GM19023 (cell line): ENCODE measurements at regions not wholly inside any gene's neighbourhood (a gene's known extent, or its start where the extent isn't known, plus 50 kb on each side); places are given as distances from the start of the nearest gene placed in this dataset.

ENCODE experiments used
- ATAC-seq: cut with Tn5 transposase; IDR thresholded peaks from one replicate; pipeline ENCODE4 v1.9.1; 2021; ENCODE audit warnings: mild to moderate bottlenecking, moderate library complexity; ENCODE audit not compliant: unreplicated experiment

DNA sequence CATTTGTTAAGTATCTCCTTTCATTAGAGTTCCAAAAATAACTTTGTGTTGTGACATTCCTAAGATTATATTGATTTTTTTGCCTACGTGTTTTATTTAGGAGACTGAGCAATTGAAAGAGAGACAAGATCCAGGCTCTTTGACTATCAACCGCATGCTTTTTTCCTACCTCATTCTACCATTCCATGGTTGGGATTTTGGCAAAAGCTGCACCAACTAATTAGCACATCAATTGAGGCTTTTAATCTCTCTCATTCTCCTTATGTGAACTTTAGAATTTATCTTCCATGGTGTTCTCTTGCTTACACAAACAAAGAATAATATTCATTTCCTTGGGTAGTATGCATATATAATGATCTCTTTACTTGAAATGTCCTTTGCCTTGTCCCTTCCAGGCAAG is 338.7 kb upstream of the SMC2 start:
- ATAC-seq = no peak

DNA sequence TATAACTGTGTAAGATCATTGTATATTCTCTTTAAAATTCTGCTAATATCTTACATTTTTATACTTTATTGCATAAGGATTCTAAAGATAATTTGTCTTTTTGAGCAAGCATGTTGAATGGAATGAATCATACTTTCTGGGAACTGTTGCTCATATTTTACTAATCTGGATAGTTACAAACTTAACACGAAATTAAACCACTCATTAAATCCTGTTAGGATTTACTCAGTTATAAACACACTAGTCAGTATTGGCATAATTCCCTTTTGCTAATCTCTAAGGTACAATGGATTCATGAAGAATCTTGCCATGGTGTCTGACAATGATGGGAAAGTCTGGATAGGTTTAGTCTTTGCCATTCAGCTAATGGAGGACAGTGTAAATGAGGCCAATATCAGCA is 338.1 kb upstream of the SMC2 start:
- no peak for ATAC-seq

DNA sequence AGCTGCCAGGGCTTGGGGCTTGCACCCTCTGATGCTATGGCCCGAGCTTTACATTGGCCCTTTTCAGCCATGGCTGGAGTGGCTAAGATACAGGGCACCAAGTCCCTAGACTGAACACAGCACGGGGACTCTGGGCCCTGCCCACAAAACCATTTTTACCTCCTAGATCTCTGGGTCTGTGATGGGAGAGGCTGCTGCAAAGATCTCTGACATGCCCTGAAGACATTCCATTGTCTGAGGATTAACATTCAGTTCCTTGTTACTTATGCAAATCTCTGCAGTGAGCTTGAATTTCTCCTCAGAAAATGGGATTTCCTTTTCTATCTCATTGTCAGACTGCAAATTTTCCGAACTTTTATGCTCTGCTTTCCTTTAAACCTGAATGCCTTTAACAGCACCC is 337.0 kb upstream of the SMC2 start:
- ATAC-seq = no peak

DNA sequence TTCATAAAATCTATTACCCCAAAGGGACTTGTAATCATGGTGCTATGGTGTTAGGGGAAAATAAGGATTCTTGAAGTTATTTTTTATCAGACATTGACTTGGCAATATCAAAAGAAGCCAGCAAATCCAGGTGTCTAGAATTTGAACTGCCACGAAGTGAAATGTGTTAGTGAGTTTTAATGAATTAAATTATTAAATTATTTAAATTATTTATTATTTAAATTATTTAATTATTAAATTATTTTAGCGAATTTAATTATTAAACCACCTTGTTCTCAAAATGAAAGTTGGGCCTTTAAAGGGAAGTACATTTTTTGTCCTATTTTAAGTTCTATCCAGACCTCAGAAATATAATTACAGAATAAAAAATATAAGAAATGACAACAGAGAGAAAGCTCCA is 332.6 kb upstream of the SMC2 start:
- ATAC-seq = no peak

DNA sequence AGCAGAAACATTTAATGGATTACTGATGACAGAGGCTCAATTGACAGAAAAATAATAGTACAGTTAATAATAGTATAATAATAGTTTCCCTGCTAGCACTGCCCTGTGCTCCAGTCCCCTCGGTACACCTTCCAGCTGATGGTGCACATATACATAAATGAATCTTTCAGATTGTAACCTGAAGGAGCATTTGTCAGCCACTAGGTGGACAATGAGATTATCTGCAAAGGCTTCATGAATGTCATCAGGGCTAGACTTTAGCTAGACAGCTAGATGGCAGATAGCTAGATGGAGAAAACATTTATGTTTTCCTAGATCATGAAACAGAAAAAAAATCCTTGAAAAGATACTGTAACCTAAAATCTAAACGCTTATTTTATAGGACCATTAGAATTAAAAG is 304.4 kb upstream of the SMC2 start:
- peak; percentile 86 for ATAC-seq

DNA sequence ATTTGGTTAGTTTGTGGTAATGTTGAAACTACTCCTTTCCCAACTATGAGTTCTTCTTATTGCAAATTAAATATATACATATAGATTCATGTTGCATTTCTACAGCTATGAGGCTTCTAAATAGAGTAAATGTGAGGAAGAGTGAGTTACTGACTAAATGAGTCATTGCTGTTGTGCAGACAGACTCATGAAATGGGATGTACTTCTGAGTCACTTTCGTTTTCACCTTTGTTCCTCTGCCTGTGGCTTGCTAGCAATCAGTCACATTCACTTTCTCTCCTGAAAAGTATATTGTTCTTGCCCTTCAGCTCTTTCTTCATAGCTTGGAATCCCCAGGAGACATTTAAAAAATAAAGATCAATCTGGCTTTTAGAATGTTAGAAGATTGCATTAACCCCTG is 295.5 kb upstream of the SMC2 start:
- peak; percentile 99 for ATAC-seq

DNA sequence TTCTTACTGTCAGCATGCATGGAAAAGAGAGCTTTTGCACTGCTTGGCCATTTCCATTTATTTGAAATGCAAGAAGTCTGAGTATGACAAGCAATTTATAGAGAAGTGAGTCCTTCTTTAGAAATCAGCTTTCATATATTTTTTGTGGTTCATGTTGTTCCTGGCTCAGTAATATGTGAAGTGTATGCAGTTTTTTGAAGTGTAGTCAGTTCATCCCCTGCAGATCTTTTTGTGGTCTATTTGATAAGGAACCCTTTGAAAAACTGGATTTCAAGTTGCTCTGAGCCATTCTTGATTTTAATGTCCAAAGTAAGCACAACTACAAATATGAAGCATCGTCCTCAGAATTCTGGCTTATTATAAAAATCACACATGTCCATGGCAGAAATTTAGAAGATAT is 294.1 kb upstream of the SMC2 start:
- no peak for ATAC-seq

DNA sequence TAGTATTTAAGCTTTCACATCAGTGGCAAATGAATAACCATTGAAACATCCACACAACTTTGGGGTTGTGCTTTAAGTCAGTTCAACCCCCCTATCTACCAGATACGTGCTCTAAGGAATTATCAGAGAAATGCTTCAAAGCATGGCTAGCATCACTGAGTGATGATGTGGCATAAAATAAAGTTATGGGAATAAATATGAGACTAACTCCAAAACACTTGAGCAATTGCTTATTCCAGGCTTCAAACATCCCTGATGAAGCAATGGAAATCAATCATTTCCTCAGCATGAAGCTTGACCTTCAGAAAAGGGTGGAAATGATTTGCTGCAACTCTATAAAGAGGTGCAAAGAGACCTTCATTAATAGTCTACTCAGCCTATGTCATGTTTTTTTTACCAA is 292.0 kb upstream of the SMC2 start:
- ATAC-seq = no peak

DNA sequence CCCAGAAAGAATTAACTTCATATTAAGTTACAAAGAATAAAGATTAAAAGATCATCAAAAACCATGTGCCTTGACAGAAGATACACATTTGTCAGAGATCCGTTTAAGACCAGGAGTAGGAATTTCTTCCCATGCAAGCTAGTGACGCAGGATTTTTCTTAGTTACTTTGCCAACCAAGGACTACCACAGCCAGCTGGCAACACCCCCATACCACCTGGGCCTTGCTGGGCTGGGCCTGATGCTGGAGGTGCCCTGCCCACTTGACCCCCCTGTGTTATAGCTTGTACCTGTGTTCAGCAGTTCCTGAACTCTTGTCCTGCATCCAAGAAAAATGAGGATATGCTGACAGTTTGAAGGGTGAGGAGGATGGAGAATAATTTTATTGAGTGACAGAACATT is 290.9 kb upstream of the SMC2 start:
- no peak for ATAC-seq

DNA sequence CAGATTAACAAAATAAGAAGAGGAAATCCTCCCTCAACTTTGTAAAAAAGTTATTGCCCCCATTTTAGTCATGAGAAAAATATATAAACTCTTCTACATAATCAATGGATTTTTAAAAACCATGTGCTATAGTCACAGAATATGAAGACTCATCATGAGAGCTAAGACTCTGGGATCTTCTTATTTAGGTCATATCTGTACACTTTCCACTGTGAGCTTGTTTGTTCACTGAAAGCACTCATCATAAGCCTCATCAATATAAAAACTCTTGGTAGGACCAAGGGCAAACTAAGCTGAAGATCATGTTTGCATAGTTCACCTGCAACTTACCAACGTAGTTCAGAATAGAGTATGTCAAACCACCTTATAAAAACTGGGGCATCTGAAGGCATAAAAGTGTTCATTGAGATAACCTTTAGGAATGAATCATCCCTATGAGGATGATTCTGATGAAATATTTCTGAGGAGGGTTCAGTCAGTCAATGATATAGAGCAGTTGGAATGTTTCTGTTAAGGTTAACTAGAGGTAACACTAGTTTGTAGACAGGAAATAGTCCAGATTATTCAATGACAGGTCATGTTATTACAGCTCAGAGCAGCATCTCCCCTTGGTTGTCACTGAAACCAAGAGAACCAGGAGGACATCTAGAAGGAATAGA is 289.9 kb upstream of the SMC2 start:
- no peak for ATAC-seq

DNA sequence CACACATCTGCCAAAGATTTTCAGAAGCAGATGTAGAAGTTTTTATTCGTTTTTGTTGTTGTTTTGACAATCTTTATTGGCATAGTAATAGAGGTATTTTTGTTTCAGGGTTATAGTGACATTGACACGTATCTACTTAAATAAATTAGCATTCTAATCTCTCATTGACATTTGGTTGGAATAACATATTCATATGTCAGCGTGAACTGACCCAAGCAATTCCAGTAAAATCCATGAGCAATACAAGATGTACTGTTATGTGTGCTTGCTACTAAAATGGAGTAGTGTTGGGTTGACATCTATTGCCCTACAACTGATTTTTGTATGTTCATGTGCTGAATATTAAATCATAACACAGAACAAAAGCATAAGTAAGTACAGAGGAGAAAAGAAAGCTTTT is 284.4 kb upstream of the SMC2 start:
- ATAC-seq = no peak

DNA sequence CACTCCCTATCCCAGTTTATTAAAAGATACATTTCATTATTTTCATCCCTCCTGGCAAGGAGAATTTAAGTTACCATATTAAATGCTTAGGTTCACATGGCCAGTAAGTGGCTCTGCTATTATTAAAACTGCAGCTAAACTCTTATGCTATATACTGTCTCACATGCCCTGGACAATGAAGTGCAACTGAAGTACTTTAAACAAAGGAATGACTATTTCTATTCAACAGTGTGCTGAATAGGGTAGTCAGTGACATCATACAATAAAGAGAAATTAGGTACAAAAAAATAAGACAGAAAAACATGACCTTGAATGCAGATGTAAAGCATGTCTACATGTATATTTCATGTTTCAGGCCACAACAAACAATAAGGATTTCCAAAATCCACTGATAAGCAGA is 282.6 kb upstream of the SMC2 start:
- ATAC-seq = no peak

DNA sequence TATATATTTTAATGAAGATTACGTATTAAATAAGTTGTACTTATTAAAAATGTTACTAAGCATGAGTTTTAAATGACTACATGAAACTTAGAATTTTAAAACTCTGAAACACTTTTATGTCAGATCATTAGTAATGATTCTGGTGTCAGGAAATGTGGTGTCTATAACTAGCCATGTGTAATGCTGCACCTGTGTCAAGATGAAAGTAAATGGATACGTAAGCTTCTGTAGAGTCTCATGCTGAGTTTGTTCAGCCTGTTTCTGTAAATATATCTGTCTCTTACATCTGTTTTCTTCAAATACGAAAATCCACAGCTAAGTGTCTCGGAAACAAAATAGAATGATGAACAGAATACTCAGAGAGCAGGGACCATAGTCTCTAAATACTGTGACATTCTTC is 278.0 kb upstream of the SMC2 start:
- ATAC-seq = no peak

DNA sequence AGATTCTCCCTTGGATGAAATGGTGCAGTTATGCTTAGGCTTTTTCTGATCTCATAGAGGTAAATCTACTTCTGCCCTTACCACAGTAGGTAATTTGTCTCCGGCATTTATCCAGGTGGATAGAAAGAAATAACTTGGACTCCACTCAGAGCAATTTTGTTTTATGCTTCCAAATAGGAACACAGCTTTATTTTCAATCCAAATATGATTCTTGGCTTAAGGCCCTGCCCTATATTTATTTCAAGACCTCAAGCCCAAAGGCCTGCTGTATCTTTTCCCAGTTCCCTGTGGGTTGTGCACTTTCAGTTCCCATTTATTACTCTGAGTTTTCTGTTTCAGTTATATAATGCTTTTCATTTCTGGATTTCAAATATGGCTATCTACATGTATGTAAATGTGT is 274.2 kb upstream of the SMC2 start:
- no peak for ATAC-seq

DNA sequence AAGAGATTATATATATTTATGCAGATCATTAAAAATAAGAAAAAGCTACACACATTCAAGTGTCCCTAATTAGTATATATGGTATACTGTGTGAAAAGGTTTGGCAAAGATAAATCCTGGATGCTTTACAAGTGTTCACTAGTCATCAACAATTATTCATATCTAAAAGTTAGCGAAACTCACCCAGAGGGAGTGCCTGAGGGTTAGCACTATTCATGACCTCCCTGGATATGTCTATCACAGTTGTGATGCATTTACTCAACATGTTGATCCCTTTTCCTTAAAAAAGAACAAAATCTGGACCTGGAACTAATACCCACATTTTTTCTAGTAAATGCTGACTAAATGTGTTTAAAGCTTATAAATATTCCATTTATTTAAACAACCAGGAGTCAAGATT is 273.0 kb upstream of the SMC2 start:
- ATAC-seq = no peak

DNA sequence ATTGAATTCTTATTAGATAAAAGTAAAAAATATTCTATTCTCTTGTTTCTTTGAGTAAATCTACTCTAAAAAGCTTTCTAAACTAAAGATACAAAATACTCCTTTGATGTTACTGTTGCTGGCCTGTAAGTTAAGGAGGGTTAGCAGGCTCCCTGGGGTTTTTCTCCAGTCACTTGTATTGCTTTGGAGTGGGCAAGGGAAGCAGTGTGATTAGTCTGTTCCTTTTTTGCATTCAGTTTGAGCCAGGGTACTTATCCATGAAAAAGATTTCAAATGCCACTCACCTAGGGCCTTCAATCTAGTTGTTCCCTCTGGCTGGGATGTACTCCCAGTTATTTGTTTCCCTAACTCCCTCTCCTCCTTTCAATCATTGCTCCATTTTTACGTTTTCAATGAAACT is 256.2 kb upstream of the SMC2 start:
- no peak for ATAC-seq

DNA sequence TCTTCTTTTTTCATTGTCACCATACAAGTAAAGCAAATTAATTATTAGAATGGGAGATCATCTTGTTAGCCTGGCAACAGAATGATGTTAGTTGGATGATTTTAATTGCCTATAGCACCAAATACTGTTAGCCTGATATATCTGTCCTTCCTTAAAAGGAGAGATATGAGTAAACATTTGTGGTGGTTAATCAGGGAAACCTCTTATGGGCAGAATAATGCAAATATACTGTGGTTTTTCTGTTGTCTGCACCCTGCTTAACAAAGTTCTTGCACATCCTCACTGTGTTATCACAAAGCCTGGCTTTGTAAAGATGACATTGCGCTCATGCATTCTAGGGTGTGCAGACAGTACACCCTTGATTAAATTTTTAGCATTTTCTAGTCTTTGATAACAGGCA is 254.9 kb upstream of the SMC2 start:
- no peak for ATAC-seq

DNA sequence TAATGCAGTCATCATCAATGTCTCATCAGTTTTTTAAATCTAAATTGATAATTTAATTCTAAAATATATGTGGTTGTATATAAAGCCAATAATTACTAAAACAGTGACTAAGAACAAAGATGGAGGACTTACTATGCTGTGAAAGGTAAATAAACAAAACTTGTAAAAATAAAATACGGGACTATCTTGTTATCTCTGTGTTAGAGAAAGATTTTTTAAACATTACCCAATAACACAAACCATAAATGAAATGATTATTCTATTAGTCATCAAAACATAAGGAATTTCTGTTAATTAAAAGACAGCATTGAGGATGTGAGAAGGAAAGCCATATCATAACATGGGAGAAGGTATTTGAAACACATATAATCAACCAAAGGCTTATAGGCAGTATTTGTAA is 226.2 kb upstream of the SMC2 start:
- ATAC-seq = no peak

DNA sequence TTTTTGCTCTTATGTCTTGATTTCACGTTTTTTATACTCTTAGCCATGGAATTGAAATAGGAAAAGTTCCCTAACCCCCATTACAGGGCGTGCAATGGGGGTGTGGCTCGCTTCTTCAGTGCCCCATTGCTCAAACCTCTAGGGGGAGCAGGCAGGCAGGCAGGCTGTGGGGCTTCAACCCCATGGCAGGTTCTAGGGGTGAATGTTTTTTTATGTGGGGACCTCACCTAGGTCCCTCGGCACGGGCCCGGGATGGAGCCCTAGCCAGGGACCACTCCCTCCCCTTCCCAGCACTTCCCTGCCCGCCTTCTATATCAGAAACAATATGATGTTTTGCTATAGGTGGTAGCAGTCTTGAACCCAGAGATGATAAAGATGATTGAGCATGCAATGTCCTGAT is 221.3 kb upstream of the SMC2 start:
- ATAC-seq = no peak

DNA sequence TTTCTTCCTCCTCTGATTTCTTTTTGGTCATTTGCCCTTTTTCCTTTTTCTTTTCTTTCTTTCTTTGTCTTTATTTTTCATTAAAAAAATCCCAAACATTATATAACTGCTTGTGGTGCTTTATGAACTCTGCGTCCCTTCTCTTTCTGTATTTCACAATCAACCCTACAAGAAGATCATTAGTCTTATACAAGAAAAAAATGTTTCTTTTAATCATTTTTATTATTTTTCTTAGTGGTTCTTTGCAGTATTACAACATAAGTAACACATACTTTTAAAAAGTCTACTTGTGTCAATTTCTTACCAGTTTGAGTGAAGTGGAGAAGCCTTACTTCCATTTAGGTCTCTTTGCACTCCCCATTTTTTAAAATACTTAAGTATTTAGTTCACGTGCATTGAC is 212.7 kb upstream of the SMC2 start:
- no peak for ATAC-seq

DNA sequence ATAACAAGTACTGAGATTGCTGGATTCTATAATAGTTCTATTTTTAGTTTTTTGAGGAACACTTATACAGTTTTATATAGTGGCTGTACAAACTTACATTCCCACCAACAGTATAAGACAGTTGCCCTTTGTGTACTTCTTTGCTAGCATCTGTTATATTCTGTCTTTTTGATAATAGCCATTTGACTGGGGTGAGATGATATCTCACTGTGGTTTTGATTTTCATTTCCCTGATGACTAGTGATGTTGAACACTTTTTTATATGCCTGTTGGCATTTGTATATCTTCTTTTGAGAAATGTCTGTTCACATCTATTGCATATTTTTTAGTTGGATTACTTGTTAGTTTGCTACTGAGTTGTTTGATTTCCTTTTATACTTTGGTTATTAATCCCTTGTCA is 204.1 kb upstream of the SMC2 start:
- ATAC-seq = no peak

DNA sequence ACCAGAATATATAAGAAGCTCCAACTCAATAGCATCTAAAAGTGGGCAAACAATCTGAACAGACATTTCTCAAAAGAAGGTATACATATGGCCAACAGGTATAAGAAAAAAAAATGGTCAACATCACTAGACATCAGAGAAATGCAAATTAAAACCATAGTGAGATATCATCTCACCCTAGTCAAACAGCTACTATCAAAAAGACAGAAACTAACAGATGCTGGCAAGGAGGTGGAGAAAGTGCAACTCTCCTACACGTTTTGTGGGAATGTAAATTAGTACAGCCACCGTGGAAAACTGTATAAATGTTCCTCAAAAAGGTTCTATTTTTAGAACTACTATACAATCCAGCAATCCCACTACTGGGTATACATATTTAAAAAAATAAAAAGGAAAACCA is 199.9 kb upstream of the SMC2 start:
- no peak for ATAC-seq

DNA sequence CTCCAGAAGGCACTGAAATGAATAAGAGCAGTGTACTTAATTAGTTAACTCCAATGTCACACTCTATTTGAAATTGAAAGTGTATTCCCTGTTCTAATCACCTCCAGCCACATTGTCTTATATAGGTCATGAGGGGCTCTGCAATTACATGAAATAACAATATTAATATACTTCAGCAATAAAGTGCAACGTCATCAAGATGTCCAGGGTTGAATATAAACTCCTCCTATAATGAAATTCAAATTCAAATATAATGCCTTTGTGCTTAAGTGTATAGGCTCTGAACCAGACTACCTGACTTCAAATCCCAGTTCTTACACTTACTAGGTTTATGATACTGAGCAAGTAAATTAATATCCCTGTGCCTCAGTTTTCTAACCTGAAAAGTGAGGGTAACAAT is 195.6 kb upstream of the SMC2 start:
- ATAC-seq = no peak

DNA sequence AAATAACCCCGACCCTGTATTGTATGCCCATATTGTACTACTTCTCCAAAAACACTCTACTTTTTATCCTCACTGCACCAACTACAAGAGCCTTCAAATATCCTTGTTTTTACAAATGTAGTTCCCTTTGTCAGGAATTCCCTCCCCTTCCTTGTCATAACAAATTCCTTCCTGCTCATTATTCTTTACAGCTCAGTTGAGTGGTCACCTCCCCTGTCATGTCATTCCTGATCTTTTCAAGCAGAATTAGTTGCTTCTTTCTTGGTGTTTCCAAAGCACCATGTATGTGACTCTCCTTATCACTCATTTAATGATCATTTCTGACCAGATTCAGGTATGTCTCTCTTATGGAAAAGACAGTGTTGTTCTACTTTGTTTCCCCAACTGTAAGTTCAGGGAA is 194.2 kb upstream of the SMC2 start:
- no peak for ATAC-seq
